T-cell (primary cell): ENCODE measurements at regions not wholly inside any gene's neighbourhood (a gene's known extent, or its start where the extent isn't known, plus 50 kb on each side); places are given as distances from the start of the nearest gene placed in this dataset.
"Not testable (repeated sequence)": the region's sequence is repeated elsewhere in the genome, so short reads cannot be mapped to it uniquely, and the experiment has no call there.

Experiments
- ATAC-seq, 4 experiments: fragments of 200-7000 bp in 3 of 4; fragments of 150-1000 bp in 1 of 4; cut with Tn5 transposase; replicated peaks in 1 of 4; 1 replicate in 3 of 4; 2 replicates in 1 of 4; pipeline ENCODE4 v1.10.0; 2021; ENCODE audit warnings: moderate library complexity in 3 of 4, mild to moderate bottlenecking in 2 of 4, moderate number of reproducible peaks in 1 of 4
- CTCF ChIA-PET, 2 donors: fragments of 300-600 bp; sonication (Branson Sonifier 250); formaldehyde crosslinking; loops; one replicate each; lab custom pipeline; 2022; ENCODE audit warnings: antibody characterized with exemption in 2 of 2; lab: Charles Lee
- POLR2A ChIA-PET, 2 donors: fragments of 300-600 bp; sonication (Branson Sonifier 250); formaldehyde crosslinking; loops; one replicate each; lab custom pipeline; 2022; ENCODE audit warnings: antibody characterized with exemption in 2 of 2; lab: Charles Lee
- DNase-seq, 35 experiments: peaks; one replicate each; pipeline versions ENCODE4 v3.0.0 to v3.0.0-alpha.2; 2013 to 2023
- H3K27ac ChIP-seq: one replicate; pipeline ENCODE4 v1.5.1; 2013; ENCODE audit warnings: low read length
- H3K27me3 ChIP-seq, 2 experiments: replicated peaks in 1 of 2; 1 replicate in 1 of 2; 2 replicates in 1 of 2; pipeline versions ENCODE4 v1.6.1 to v1.7.0; 2013; ENCODE audit warnings: low read length in 1 of 2, mixed read lengths in 1 of 2; ENCODE audit not compliant: control insufficient read depth in 2 of 2, insufficient read depth in 2 of 2; ENCODE audit errors: extremely low read depth in 1 of 2
- H3K36me3 ChIP-seq, 2 donors: 1 replicate in 1 of 2; 2 replicates in 1 of 2; pipeline versions ENCODE4 v1.6.1 to v1.7.0; 2013; ENCODE audit warnings: low read length in 1 of 2; ENCODE audit not compliant: control insufficient read depth in 2 of 2, insufficient read depth in 1 of 2; ENCODE audit errors: extremely low read depth in 1 of 2
- H3K4me1 ChIP-seq, 2 experiments: 1 replicate in 1 of 2; 2 replicates in 1 of 2; pipeline versions ENCODE4 v1.6.1 to v1.7.0; 2013; ENCODE audit warnings: low read length in 2 of 2, mixed read lengths in 1 of 2; ENCODE audit not compliant: insufficient read depth in 2 of 2, control insufficient read depth in 1 of 2; ENCODE audit errors: extremely low read depth in 1 of 2
- H3K4me3 ChIP-seq, 2 donors: 1 replicate in 1 of 2; 2 replicates in 1 of 2; pipeline versions ENCODE4 v1.5.1 to v1.7.0; 2013; ENCODE audit warnings: mild to moderate bottlenecking in 2 of 2, low read length in 1 of 2, moderate library complexity in 1 of 2; ENCODE audit not compliant: control insufficient read depth in 1 of 2; ENCODE audit errors: extremely low read depth in 1 of 2
- H3K9me3 ChIP-seq: 2 replicates; pipeline ENCODE4 v1.7.0; 2013
- H3K27ac Mint-ChIP-seq, 2 donors: one replicate each; pipeline ENCODE4 v1.8.0; 2020 to 2021; ENCODE audit warnings: mild to moderate bottlenecking in 2 of 2, mixed read lengths in 2 of 2
- H3K27me3 Mint-ChIP-seq, 2 donors: one replicate each; pipeline ENCODE4 v1.8.0; 2021 to 2022; ENCODE audit warnings: mixed read lengths in 2 of 2
- H3K36me3 Mint-ChIP-seq: one replicate; pipeline ENCODE4 v1.8.0; 2021; ENCODE audit warnings: mixed read lengths
- H3K4me1 Mint-ChIP-seq, 3 donors: one replicate each; pipeline ENCODE4 v1.8.0; 2020 to 2022; ENCODE audit warnings: mixed read lengths in 3 of 3, mild to moderate bottlenecking in 1 of 3
- H3K4me3 Mint-ChIP-seq, 3 donors: one replicate each; pipeline ENCODE4 v1.8.0; 2020 to 2022; ENCODE audit warnings: mild to moderate bottlenecking in 3 of 3, mixed read lengths in 3 of 3, moderate library complexity in 3 of 3
- H3K9me3 Mint-ChIP-seq, 3 donors: one replicate each; pipeline ENCODE4 v1.8.0; 2020 to 2022; ENCODE audit warnings: mixed read lengths in 3 of 3
- WGBS: methylation state at CpG from one replicate; pipeline ENCODE4 v1.1.5; 2013; ENCODE audit warnings: missing lambda C conversion rate; ENCODE audit not compliant: insufficient coverage; 5-methylcytosine and 5-hydroxymethylcytosine counted together

GRCh38 chr5:127222571-127223156 lies 67.9 kb upstream of the MEGF10 start:
- H3K27ac ChIP-seq, ATAC-seq, H3K4me1 ChIP-seq, H3K4me1 Mint-ChIP-seq, H3K27me3 ChIP-seq, H3K36me3 ChIP-seq, H3K4me3 Mint-ChIP-seq, H3K9me3 ChIP-seq, DNase-seq, H3K27me3 Mint-ChIP-seq, CTCF ChIA-PET, POLR2A ChIA-PET, H3K27ac Mint-ChIP-seq, H3K4me3 ChIP-seq: not testable (repeated sequence)
- H3K9me3 Mint-ChIP-seq, result peaks cover 2 to 15% (median 12%) of the 10 kb centered on the region in 3 donors
- peaks cover 13% of the 10 kb centered on the region for H3K36me3 Mint-ChIP-seq
- WGBS, result no CpG with 5 or more reads among the region's 1 CpG

- no peak for DNase-seq
- Mint-ChIP-seq H3K36me3 (peaks cover 14% of the 10 kb centered on the region), H3K4me3 (no peak overlapping the region), H3K27ac (no peak overlapping the region), H3K9me3 (peaks cover 2 to 16% (median 14%) of the 10 kb centered on the region in 3 donors), H3K27me3 (peaks cover 4 to 6% of the 10 kb centered on the region in 2 donors), H3K4me1 (peaks cover 0 to under 1% (median 0%) of the 10 kb centered on the region in 3 donors)
- Histone ChIP-seq H3K9me3 (no peaks in the 10 kb centered on the region), H3K4me3 (no peak overlapping the region), H3K36me3 (no peaks in the 10 kb centered on the region), H3K4me1 (no peaks in the 10 kb centered on the region), H3K27me3 (no peaks in the 10 kb centered on the region), H3K27ac (no peak overlapping the region)
- no CpG with 5 or more reads among the region's 6 CpGs for WGBS
- POLR2A ChIA-PET, result no interaction called here
- CTCF ChIA-PET, result no interaction called here
- ATAC-seq, result no peak
These were observed 67.2 kb upstream of the MEGF10 start for GRCh38 chr5:127223256-127223974.

DNA sequence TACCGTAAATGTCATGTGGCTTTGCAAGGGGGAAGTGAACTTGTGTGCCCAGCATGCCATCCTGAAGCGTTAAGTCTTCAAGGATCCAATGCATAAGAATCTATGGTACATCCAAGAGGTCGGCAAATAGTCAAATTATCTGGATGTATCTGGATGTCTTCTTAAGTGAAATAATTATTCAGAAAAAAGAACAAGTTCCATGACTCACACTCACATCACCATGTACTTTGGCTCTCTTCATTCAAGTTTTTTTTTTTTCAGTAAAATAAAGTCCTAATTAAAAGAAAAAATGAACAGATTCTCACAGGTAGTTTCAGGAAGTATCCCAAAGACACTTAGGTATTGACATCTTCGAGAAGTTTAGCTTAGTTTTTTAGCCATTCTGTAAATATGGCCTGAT lies 62.7 kb upstream of the MEGF10 start:
- 100% methylated on average over 2 of the region's 4 CpGs for WGBS
- no peaks in the 10 kb centered on the region for H3K36me3 ChIP-seq
- ATAC-seq (no peak), DNase-seq (no peak)
- Mint-ChIP-seq H3K4me3 (no peak overlapping the region), H3K9me3 (peaks cover 2 to 10% (median 4%) of the 10 kb centered on the region in 3 donors), H3K36me3 (peaks cover 15% of the 10 kb centered on the region), H3K27me3 (no peaks in the 10 kb centered on the region), H3K27ac (peak overlapping the region in 1 of 2 donors; percentile 9), H3K4me1 (peaks cover 18 to 21% (median 20%) of the 10 kb centered on the region in 3 donors)
- H3K4me1 ChIP-seq, result peaks cover 2 to 12% of the 10 kb centered on the region in 2 experiments
- no peak overlapping the region for H3K4me3 ChIP-seq
- ChIA-PET POLR2A (no interaction called here), CTCF (no interaction called here)
- no peak overlapping the region for H3K27ac ChIP-seq
- no peaks in the 10 kb centered on the region for H3K9me3 ChIP-seq
- H3K27me3 ChIP-seq, result no peaks in the 10 kb centered on the region

DNA sequence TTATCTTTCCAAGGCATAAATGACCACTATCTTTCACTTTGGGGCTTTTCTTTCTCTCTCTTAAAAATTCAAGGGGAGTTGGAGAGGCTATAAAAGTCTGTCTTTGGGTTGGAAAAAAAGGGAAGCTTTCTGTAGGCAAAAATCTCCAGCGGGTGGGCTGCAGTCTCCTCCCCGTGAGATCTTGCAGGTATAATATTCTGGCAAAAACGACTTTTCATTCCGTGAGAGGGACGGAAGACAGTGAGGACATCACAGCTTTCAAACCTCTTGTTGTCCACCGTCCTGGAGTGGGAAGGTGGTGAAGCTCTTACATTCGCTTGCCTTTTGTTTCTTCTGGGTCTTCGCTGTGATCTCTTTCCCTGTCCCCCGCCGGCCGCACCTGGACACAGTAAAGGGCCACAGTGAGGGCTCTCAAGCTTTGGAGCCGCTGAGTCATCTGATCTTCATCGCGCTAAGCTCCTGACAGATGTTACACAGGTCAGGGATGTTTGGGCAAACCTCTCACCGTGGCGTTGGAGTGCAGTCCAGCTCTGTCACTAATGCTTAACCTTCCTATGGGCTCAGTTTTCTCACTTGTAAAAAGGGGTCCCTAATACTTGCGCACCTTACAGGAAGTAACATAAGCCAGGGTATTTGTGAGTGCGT lies 61.9 kb upstream of the MEGF10 start:
- no peaks in the 10 kb centered on the region for H3K9me3 ChIP-seq
- ChIA-PET CTCF (interaction anchor here in 1 of 2 donors (0.6 kb wide), 1 partner anchor 31 kb away, joined by 3 read pairs; no protein-coding TSS in a partner anchor), POLR2A (interaction anchor here in 1 of 2 donors (0.5 kb wide), 2 partner anchors 10 to 303 kb away, joined by 3 read pairs; no protein-coding TSS in a partner anchor)
- H3K27ac ChIP-seq, result peak overlapping the region; percentile 68
- Mint-ChIP-seq H3K36me3 (peaks cover 15% of the 10 kb centered on the region), H3K27ac (peak overlapping the region; percentile 58 to 86), H3K4me1 (peaks cover 18 to 21% (median 20%) of the 10 kb centered on the region in 3 donors), H3K4me3 (peak overlapping the region; percentile 70 to 79 (median 72)), H3K9me3 (peaks cover 2 to 10% (median 4%) of the 10 kb centered on the region in 3 donors), H3K27me3 (no peaks in the 10 kb centered on the region)
- WGBS, result 98% methylated on average over 6 of the region's 18 CpGs
- H3K4me3 ChIP-seq, result peak overlapping the region; percentile 59 to 85
- ATAC-seq (no peak), DNase-seq (peak in 1 of 35 experiments; percentile 0)
- H3K27me3 ChIP-seq, result no peaks in the 10 kb centered on the region
- H3K36me3 ChIP-seq, result no peaks in the 10 kb centered on the region
- peaks cover 2 to 12% of the 10 kb centered on the region in 2 experiments for H3K4me1 ChIP-seq

DNA sequence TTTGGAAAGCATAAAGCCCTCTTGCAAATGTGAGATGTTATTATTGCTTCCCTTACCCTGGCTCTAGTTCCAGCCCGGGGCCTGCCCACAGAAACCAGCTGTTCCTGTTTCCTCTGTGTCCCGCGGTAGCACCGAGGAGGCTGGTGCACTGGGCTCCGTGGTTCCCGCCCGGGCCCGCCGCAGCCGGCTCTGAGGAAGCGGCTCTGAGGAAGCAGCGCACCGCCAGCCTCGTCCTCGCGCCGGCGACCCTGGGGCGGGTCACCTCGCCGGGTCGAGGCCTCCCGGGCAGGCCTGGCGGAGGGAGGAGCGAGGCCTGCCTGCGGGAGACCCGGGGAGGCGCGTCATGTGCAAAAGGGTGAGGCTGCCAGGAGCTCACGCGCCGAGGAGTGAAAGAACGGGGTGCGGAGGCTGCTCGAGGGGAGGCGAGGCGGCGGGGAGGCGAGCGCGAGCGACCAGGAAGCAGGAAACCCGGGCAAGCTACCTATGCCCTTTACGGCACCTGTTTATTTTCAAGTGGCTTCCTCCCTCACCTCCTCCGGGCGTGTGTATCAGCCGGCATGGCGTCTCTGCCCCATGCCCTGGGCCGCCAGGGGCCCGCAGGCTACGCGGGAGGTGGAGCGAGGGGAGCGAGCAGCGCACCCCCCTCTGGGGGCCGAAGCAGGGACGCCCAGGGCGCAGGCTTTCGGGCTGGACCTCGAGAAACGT lies 61.3 kb upstream of the MEGF10 start:
- Histone ChIP-seq H3K9me3 (no peaks in the 10 kb centered on the region), H3K4me1 (peaks cover 2 to 12% of the 10 kb centered on the region in 2 experiments), H3K27me3 (no peaks in the 10 kb centered on the region), H3K27ac (peak overlapping the region; percentile 68), H3K36me3 (no peaks in the 10 kb centered on the region), H3K4me3 (peak overlapping the region; percentile 59 to 85)
- under 1% methylated on average over 60 of the region's 61 CpGs for whole genome bisulfite sequencing
- Mint-ChIP-seq H3K27me3 (no peaks in the 10 kb centered on the region), H3K36me3 (peaks cover 15% of the 10 kb centered on the region), H3K4me3 (peak overlapping the region; percentile 70 to 79 (median 72)), H3K27ac (peak overlapping the region; percentile 71 to 86), H3K4me1 (peaks cover 18 to 21% (median 20%) of the 10 kb centered on the region in 3 donors), H3K9me3 (peaks cover 2 to 10% (median 4%) of the 10 kb centered on the region in 3 donors)
- ChIA-PET POLR2A (interaction anchor here in 1 of 2 donors (0.5 kb wide), 1 partner anchor 10 kb away, joined by 3 read pairs; no protein-coding TSS in a partner anchor), CTCF (interaction anchor here in 1 of 2 donors (0.9 kb wide), 1 partner anchor 204 kb away, joined by 3 read pairs; no protein-coding TSS in a partner anchor)
- DNase-seq, result peak; percentile 19 to 67 (median 47)
- ATAC-seq, result peak; percentile 87 to 90 (median 88)
